ENCODE measurements at regions not wholly inside any gene's neighbourhood (a gene's known extent, or its start where the extent isn't known, plus 50 kb on each side); places are given as distances from the start of the nearest gene placed in this dataset.
"Not testable (repeated sequence)": the region's sequence is repeated elsewhere in the genome, so short reads cannot be mapped to it uniquely, and the experiment has no call there.

- DNase-seq = no peak
Observed at GRCh38 chr1:114260805-114261484, 107.3 kb upstream of the SYT6 start.

- no peak for DNase-seq
Observed at GRCh38 chr1:114259511-114260160, 106.0 kb upstream of the SYT6 start.

- DNase-seq = no peak
Observed at GRCh38 chr1:114258633-114259032, 105.0 kb upstream of the SYT6 start.

GRCh38 chr1:114258074-114258473, 104.4 kb upstream of the SYT6 start:
- DNase-seq = no peak

GRCh38 chr1:114257554-114257953, 103.9 kb upstream of the SYT6 start:
- DNase-seq = no peak

- DNase-seq = no peak
Observed at GRCh38 chr1:114253900-114254299, 100.2 kb upstream of the SYT6 start.

GRCh38 chr1:114251573-114251939, 97.9 kb upstream of the SYT6 start:
- DNase-seq = no peak

- DNase-seq = no peak
Observed at GRCh38 chr1:114250683-114251572, 97.3 kb upstream of the SYT6 start.

- DNase-seq = no peak
Observed at GRCh38 chr1:114249691-114250090, 96.0 kb upstream of the SYT6 start.

GRCh38 chr1:114248162-114248561, 94.5 kb upstream of the SYT6 start:
- no peak for DNase-seq

GRCh38 chr1:114242531-114243210, 89.0 kb upstream of the SYT6 start:
- not testable (repeated sequence) for DNase-seq

- DNase-seq = no peak
Observed at GRCh38 chr1:114238053-114238452, 84.4 kb upstream of the SYT6 start.

GRCh38 chr1:114236517-114236916, 82.8 kb upstream of the SYT6 start:
- no peak for DNase-seq

GRCh38 chr1:114235960-114236359, 82.3 kb upstream of the SYT6 start:
- no peak for DNase-seq

GRCh38 chr1:114235281-114235680, 81.6 kb upstream of the SYT6 start:
- no peak for DNase-seq

GRCh38 chr1:114234408-114235124, 80.9 kb upstream of the SYT6 start:
- no peak for DNase-seq

GRCh38 chr1:114232691-114233090, 79.0 kb upstream of the SYT6 start:
- no peak for DNase-seq

- DNase-seq = no peak
Observed at GRCh38 chr1:114231301-114231700, 77.6 kb upstream of the SYT6 start.

GRCh38 chr1:114229368-114229767, 75.7 kb upstream of the SYT6 start:
- DNase-seq = no peak

- DNase-seq = no peak
Observed at GRCh38 chr1:114227059-114227458, 73.4 kb upstream of the SYT6 start.

GRCh38 chr1:114224196-114224907, 70.7 kb upstream of the SYT6 start:
- DNase-seq = no peak

- no peak for DNase-seq
Observed at GRCh38 chr1:114222920-114223319, 69.3 kb upstream of the SYT6 start.
